Ascending aorta (tissue), 2 donors: ENCODE measurements at regions not wholly inside any gene's neighbourhood (a gene's known extent, or its start where the extent isn't known, plus 50 kb on each side); places are given as distances from the start of the nearest gene placed in this dataset.

Experiments used
- DNase-seq, 2 donors: peaks; one replicate each; pipeline ENCODE4 v3.0.0-alpha.2; 2019; ENCODE audit warnings: low spot score in 2 of 2
- H3K27ac ChIP-seq, 2 donors: fragments of 200-600 bp; sonication (generic); one replicate each; pipeline ENCODE4 v1.5.1; 2016 to 2017; ENCODE audit warnings: mild to moderate bottlenecking in 1 of 2
- H3K27me3 ChIP-seq: fragments of 200-600 bp; sonication (generic); one replicate; pipeline ENCODE4 v1.5.1; 2017
- H3K36me3 ChIP-seq, 2 donors: fragments of 200-600 bp; sonication (generic); one replicate each; pipeline ENCODE4 v1.5.1; 2016
- H3K4me1 ChIP-seq, 2 donors: fragments of 200-600 bp; sonication (generic); one replicate each; pipeline ENCODE4 v1.5.1; 2016 to 2017; ENCODE audit warnings: mild to moderate bottlenecking in 1 of 2
- H3K4me3 ChIP-seq, 2 donors: fragments of 200-600 bp; sonication (generic); one replicate each; pipeline ENCODE4 v1.5.1; 2016 to 2017; ENCODE audit warnings: mild to moderate bottlenecking in 1 of 2
- H3K9me3 ChIP-seq, 2 donors: fragments of 200-600 bp; sonication (generic); one replicate each; pipeline ENCODE4 v1.5.1; 2016
- intact Hi-C: fragments of 100-400 bp; cut with DNase I; formaldehyde crosslinking; loops from one replicate; pipeline ENCODE4 v1.15.1; 2023
- TF ChIP-seq, protein P1 (sequence below), 3 experiments: fragments of 200-600 bp in 2 of 3; fragments of 450-650 bp in 1 of 3; sonication (generic) in 2 of 3; IDR thresholded peaks; one replicate each; pipeline ENCODE4 v1.5.1; 2016 to 2019; ENCODE audit warnings: antibody characterized with exemption in 3 of 3, mild to moderate bottlenecking in 1 of 3, moderate library complexity in 1 of 3

DNA sequence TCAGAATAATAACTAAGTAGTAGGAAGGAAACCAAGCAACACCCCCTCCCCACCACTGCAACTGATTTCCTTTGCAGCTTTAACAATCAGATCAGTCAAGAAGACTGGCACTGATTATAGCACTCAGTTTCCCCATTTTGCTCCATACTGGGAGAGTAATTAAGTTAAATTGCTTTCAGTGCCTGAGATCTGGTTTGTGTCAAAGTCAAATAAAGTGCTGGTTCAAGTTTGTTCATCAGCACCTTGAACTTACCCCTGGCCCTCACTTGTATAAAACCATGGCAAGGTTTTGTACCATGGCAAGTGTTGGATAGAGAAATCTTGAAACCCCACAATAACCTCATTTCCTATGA is 290.2 kb upstream of the SEMA6A start:
- no peaks in the 10 kb centered on the region for H3K27me3 ChIP-seq
- no peak overlapping the region for H3K4me3 ChIP-seq
- TF ChIP-seq, protein P1, sequence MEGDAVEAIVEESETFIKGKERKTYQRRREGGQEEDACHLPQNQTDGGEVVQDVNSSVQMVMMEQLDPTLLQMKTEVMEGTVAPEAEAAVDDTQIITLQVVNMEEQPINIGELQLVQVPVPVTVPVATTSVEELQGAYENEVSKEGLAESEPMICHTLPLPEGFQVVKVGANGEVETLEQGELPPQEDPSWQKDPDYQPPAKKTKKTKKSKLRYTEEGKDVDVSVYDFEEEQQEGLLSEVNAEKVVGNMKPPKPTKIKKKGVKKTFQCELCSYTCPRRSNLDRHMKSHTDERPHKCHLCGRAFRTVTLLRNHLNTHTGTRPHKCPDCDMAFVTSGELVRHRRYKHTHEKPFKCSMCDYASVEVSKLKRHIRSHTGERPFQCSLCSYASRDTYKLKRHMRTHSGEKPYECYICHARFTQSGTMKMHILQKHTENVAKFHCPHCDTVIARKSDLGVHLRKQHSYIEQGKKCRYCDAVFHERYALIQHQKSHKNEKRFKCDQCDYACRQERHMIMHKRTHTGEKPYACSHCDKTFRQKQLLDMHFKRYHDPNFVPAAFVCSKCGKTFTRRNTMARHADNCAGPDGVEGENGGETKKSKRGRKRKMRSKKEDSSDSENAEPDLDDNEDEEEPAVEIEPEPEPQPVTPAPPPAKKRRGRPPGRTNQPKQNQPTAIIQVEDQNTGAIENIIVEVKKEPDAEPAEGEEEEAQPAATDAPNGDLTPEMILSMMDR (IDR thresholded peaks at IDR 0.05), result no peak
- H3K27ac ChIP-seq, result no peak overlapping the region
- intact Hi-C loops, result no loop called here
- H3K9me3 ChIP-seq, result no peaks in the 10 kb centered on the region
- H3K4me1 ChIP-seq, result no peaks in the 10 kb centered on the region
- H3K36me3 ChIP-seq, result no peaks in the 10 kb centered on the region
- no peak for DNase-seq

DNA sequence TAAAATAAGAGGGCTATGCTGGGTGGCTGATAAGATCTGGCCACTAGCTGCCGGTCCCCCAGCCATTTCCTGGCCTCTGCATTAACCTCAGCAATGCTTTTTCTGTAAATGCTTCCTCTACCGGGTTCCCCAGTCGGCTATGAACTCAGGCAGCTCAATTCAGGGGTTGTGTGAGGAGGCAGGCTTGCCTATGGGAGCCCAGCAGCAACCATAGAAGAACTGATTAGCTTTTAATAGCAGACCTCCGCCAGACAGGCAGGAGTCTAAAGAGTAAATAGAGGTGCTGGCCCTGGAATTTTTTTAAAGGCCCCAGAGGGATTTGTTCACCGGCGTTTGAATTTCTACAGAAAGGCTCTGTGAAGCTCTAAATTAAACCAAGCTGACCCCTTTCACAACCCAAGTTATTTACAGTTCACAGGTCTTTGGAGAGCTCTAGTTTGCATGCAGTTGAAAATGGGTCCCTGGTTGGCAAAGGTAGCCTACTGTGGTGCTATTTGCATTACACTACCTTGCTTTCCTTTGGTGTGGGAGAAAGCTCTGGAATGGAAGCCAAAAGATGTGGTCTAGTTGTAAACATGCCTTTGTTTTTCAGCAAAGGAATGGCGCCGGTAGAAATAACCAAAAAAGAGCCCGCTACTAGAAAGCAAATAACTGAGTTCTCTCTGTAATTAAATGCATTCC is 289.7 kb upstream of the SEMA6A start:
- Histone ChIP-seq H3K4me1 (no peaks in the 10 kb centered on the region), H3K27ac (no peak overlapping the region), H3K9me3 (no peaks in the 10 kb centered on the region), H3K27me3 (no peaks in the 10 kb centered on the region), H3K36me3 (no peaks in the 10 kb centered on the region), H3K4me3 (no peak overlapping the region)
- intact Hi-C loops, result no loop called here
- TF ChIP-seq, protein P1 (IDR thresholded peaks at IDR 0.05), result no peak
- no peak for DNase-seq

DNA sequence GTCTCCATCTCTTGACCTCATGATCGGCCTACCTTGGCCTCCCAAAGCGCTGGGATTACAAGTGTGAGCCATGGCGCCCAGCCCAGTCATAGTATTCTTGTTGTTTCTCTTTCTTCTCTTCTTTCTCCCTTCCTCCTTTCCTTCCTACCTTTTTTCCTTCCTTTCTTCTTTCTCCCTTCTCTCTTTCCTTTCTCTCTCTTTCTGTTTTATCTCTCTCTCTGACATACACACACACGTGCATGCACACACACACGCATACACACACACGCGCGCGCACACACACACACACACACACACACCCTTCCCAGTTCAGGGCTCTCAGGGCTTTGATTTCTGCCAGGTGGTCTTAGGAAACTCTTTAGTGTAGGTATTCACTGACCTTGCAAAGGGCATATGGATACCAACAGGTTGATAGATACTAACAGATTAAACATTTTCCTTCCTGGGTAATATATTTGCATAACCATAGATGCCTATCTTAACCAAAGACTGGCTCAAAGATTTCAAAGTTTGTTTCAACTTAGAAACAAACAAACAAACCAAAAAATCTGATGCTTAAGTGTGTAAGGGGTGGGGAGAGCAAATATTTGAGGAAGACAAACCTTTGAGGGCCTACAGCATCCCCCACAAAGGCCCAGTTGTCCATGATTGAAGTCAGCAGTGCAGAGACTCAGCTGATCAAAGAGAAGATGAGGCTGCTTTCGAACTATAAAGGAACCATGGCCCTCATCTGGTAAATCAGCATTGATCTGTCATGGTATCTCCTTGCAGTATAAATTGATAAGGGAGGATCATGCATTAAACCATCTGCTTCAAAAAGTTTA is 288.2 kb upstream of the SEMA6A start:
- Histone ChIP-seq H3K4me3 (no peak overlapping the region), H3K9me3 (no peaks in the 10 kb centered on the region), H3K36me3 (no peaks in the 10 kb centered on the region), H3K4me1 (no peaks in the 10 kb centered on the region), H3K27me3 (no peaks in the 10 kb centered on the region), H3K27ac (no peak overlapping the region)
- TF ChIP-seq, protein P1 (IDR thresholded peaks at IDR 0.05), result no peak
- no peak for DNase-seq
- intact Hi-C loops, result no loop called here

DNA sequence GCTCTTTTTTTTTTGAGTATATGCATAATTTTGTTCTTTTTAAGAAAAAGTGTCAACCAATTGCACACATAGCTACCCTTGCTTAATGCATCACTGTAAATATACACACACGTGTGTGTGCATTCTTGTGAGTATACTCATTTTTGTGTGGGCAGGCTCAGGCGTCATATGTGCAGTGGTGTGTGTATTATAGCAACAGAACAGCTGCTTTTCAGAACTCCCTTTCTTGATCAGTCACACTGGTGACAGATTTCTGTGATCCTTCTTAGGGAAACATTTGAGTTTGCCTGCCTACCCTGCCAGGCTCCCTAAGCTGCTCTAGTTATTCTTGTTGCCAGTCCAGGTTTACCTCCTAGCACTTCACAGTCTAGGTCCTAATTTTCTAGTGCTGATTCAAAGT is 287.0 kb upstream of the SEMA6A start:
- no peaks in the 10 kb centered on the region for H3K4me1 ChIP-seq
- DNase-seq, result no peak
- H3K9me3 ChIP-seq, result no peaks in the 10 kb centered on the region
- TF ChIP-seq, protein P1 (IDR thresholded peaks at IDR 0.05), result no peak
- H3K4me3 ChIP-seq, result no peak overlapping the region
- no peaks in the 10 kb centered on the region for H3K36me3 ChIP-seq
- no peaks in the 10 kb centered on the region for H3K27me3 ChIP-seq
- H3K27ac ChIP-seq, result no peak overlapping the region
- intact Hi-C loops, result no loop called here

DNA sequence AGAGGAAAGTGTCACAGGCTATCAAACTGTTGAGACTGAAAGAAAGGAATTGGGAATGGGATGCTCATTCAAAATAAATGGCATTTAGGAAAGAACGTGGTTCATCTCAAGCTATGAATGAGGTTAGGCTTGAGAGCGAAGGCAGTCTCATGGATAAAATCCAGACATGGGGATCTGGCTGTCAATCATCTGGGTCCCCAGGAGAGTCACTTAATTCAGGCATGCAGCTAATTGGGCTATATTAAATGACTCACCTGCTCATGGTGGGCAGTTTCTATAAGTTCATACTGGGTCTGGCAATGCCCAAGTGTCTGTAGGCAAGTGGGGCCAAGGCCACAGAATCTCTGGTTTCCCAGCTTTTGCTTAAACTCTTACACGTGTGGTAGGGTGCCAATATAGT is 286.5 kb upstream of the SEMA6A start:
- no peak for DNase-seq
- intact Hi-C loops, result no loop called here
- Histone ChIP-seq H3K9me3 (no peaks in the 10 kb centered on the region), H3K4me1 (no peaks in the 10 kb centered on the region), H3K27me3 (no peaks in the 10 kb centered on the region), H3K4me3 (no peak overlapping the region), H3K36me3 (no peaks in the 10 kb centered on the region), H3K27ac (no peak overlapping the region)
- TF ChIP-seq, protein P1 (IDR thresholded peaks at IDR 0.05), result no peak
